Fibroblast of lung (primary cell): ENCODE measurements at regions not wholly inside any gene's neighbourhood (a gene's known extent, or its start where the extent isn't known, plus 50 kb on each side); places are given as distances from the start of the nearest gene placed in this dataset.

Experiments
- DNase-seq, 2 donors: peaks; one replicate each; pipeline versions ENCODE4 v3.0.0 to v3.0.0-alpha.2; 2010; ENCODE audit warnings: low read depth in 2 of 2
- H2AFZ ChIP-seq: 2 replicates; pipeline ENCODE4 v1.5.1; 2012; ENCODE audit warnings: low read length, control low read depth, inconsistent platforms
- H3K27ac ChIP-seq: 2 replicates; pipeline ENCODE4 v1.5.1; 2011; ENCODE audit warnings: low read length, control low read depth; ENCODE audit not compliant: insufficient read depth
- H3K27me3 ChIP-seq: 2 replicates; pipeline ENCODE4 v1.5.1; 2011; ENCODE audit warnings: mild to moderate bottlenecking, low read length; ENCODE audit not compliant: control insufficient read depth, insufficient read depth
- H3K36me3 ChIP-seq: 2 replicates; pipeline ENCODE4 v1.5.1; 2011; ENCODE audit warnings: low read length; ENCODE audit not compliant: control insufficient read depth, insufficient read depth
- H3K4me1 ChIP-seq: 2 replicates; pipeline ENCODE4 v1.5.1; 2011; ENCODE audit warnings: low read length; ENCODE audit not compliant: control insufficient read depth, insufficient read depth; ENCODE audit errors: extremely low read depth
- H3K4me2 ChIP-seq: 2 replicates; pipeline ENCODE4 v1.5.1; 2011; ENCODE audit warnings: low read length, control low read depth; ENCODE audit not compliant: insufficient read depth; ENCODE audit errors: extremely low read depth
- H3K4me3 ChIP-seq, 4 experiments: fragments of 200-600 bp in 1 of 4; sonication (generic) in 1 of 4; replicated peaks in 1 of 4; 2 replicates each; pipeline ENCODE4 v1.5.1; 2011 to 2016; ENCODE audit warnings: low read length in 4 of 4, low read depth in 3 of 4, mild to moderate bottlenecking in 3 of 4, control low read depth in 2 of 4, inconsistent platforms in 1 of 4, mixed read lengths in 1 of 4; ENCODE audit not compliant: insufficient read depth in 1 of 4; ENCODE audit errors: control extremely low read depth in 1 of 4
- H3K79me2 ChIP-seq: 2 replicates; pipeline ENCODE4 v1.5.1; 2012; ENCODE audit warnings: mild to moderate bottlenecking, low read length, inconsistent platforms; ENCODE audit not compliant: control insufficient read depth, insufficient read depth
- H3K9ac ChIP-seq: 2 replicates; pipeline ENCODE4 v1.5.1; 2011; ENCODE audit warnings: mild to moderate bottlenecking, low read length, control low read depth; ENCODE audit not compliant: insufficient read depth
- H3K9me3 ChIP-seq: 2 replicates; pipeline ENCODE4 v1.5.1; 2012; ENCODE audit warnings: low read depth, low read length; ENCODE audit not compliant: control insufficient read depth, insufficient read depth
- H4K20me1 ChIP-seq: 2 replicates; pipeline ENCODE4 v1.5.1; 2011; ENCODE audit warnings: low read length; ENCODE audit not compliant: control insufficient read depth, insufficient read depth; ENCODE audit errors: extremely low read depth
- CTCF ChIP-seq, 2 donors: IDR thresholded peaks in 1 of 2; conservative IDR thresholded peaks in 1 of 2; 1 replicate in 1 of 2; 2 replicates in 1 of 2; pipeline ENCODE4 v1.5.1; 2011 to 2012; ENCODE audit warnings: low read length in 2 of 2, control low read depth in 1 of 2, inconsistent platforms in 1 of 2, low read depth in 1 of 2, mild to moderate bottlenecking in 1 of 2
- EZH2 ChIP-seq: IDR thresholded peaks from 2 replicates; pipeline ENCODE4 v1.5.1; 2012; ENCODE audit warnings: low read length, control low read depth, mild to moderate bottlenecking; ENCODE audit errors: missing control alignments

GRCh38 chr12:127240249-127240929 is 1026.6 kb upstream of the TMEM132C start:
- TF ChIP-seq EZH2 (no peak), CTCF (conservative IDR thresholded peaks at IDR 0.05 in 1 of 2, IDR thresholded peaks at IDR 0.05 in 1 of 2; ENCODE audit: low read depth in 1 of 2, low read length in 2 of 2) (no peak)
- Histone ChIP-seq H3K27me3 (no peaks in the 10 kb centered on the region), H2AFZ (no peak overlapping the region), H4K20me1 (no peaks in the 10 kb centered on the region), H3K4me2 (no peak overlapping the region), H3K4me1 (no peaks in the 10 kb centered on the region), H3K79me2 (no peaks in the 10 kb centered on the region), H3K27ac (no peak overlapping the region), H3K9me3 (no peaks in the 10 kb centered on the region), H3K4me3 (no peak overlapping the region), H3K9ac (no peak overlapping the region), H3K36me3 (no peaks in the 10 kb centered on the region)
- no peak for DNase-seq

- H3K9ac ChIP-seq = no peak overlapping the region
- no peaks in the 10 kb centered on the region for H3K9me3 ChIP-seq
- no peaks in the 10 kb centered on the region for H3K4me1 ChIP-seq
- H3K27ac ChIP-seq = no peak overlapping the region
- no peaks in the 10 kb centered on the region for H3K79me2 ChIP-seq
- no peaks in the 10 kb centered on the region for H4K20me1 ChIP-seq
- H3K27me3 ChIP-seq = no peaks in the 10 kb centered on the region
- H3K4me3 ChIP-seq = no peak overlapping the region
- H3K4me2 ChIP-seq = no peak overlapping the region
- peak in 1 of 2 donors; percentile 89 for DNase-seq
- H2AFZ ChIP-seq = no peak overlapping the region
- TF ChIP-seq CTCF (conservative IDR thresholded peaks at IDR 0.05 in 1 of 2, IDR thresholded peaks at IDR 0.05 in 1 of 2; ENCODE audit: low read depth in 1 of 2, low read length in 2 of 2) (no peak), EZH2 (no peak)
- H3K36me3 ChIP-seq = no peaks in the 10 kb centered on the region
These were observed 1025.7 kb upstream of the TMEM132C start for GRCh38 chr12:127241072-127241817.

- H3K27me3 ChIP-seq = no peaks in the 10 kb centered on the region
- no peak for TF ChIP-seq EZH2
- TF ChIP-seq CTCF (conservative IDR thresholded peaks at IDR 0.05 in 1 of 2, IDR thresholded peaks at IDR 0.05 in 1 of 2; ENCODE audit: low read depth in 1 of 2, low read length in 2 of 2) = no peak
- H2AFZ ChIP-seq = no peak overlapping the region
- H3K36me3 ChIP-seq = no peaks in the 10 kb centered on the region
- H3K4me2 ChIP-seq = no peak overlapping the region
- H3K79me2 ChIP-seq = no peaks in the 10 kb centered on the region
- H3K9me3 ChIP-seq = no peaks in the 10 kb centered on the region
- no peak overlapping the region for H3K9ac ChIP-seq
- H4K20me1 ChIP-seq = no peaks in the 10 kb centered on the region
- no peak overlapping the region for H3K27ac ChIP-seq
- peak in 1 of 2 donors; percentile 39 for DNase-seq
- H3K4me1 ChIP-seq = no peaks in the 10 kb centered on the region
- H3K4me3 ChIP-seq = no peak overlapping the region
These were observed 1022.0 kb upstream of the TMEM132C start for GRCh38 chr12:127245009-127245408.
